Thyroid gland (tissue), 4 donors: ENCODE measurements at regions not wholly inside any gene's neighbourhood (a gene's known extent, or its start where the extent isn't known, plus 50 kb on each side); places are given as distances from the start of the nearest gene placed in this dataset.

ENCODE experiments used
- CTCF ChIP-seq, 6 experiments: fragments of 200-600 bp in 3 of 6; fragments of 450-650 bp in 3 of 6; sonication (generic) in 3 of 6; IDR thresholded peaks; one replicate each; pipeline ENCODE4 v1.5.1; 2016 to 2019; ENCODE audit warnings: antibody characterized with exemption in 6 of 6, mild to moderate bottlenecking in 2 of 6, inconsistent platforms in 1 of 6, moderate library complexity in 1 of 6
- POLR2A ChIP-seq, 2 donors: fragments of 450-650 bp; IDR thresholded peaks; one replicate each; pipeline ENCODE4 v1.6.1; 2017; ENCODE audit warnings: antibody characterized with exemption in 2 of 2, mild to moderate bottlenecking in 2 of 2, moderate library complexity in 1 of 2

- TF ChIP-seq CTCF (IDR thresholded peaks at IDR 0.05), result no peak
- no peak for TF ChIP-seq POLR2A (IDR thresholded peaks at IDR 0.05)
Measured at GRCh38 chr18:65425366-65425765, 325.4 kb upstream of the CDH7 start.
